Mammary epithelial cell (primary cell): ENCODE measurements at regions not wholly inside any gene's neighbourhood (a gene's known extent, or its start where the extent isn't known, plus 50 kb on each side); places are given as distances from the start of the nearest gene placed in this dataset.

ENCODE experiments used
- CTCF ChIP-seq, 2 donors: IDR thresholded peaks in 1 of 2; conservative IDR thresholded peaks in 1 of 2; 2 replicates each; pipeline ENCODE4 v1.5.1; 2011 to 2012; ENCODE audit warnings: inconsistent platforms in 2 of 2, low read length in 2 of 2, mild to moderate bottlenecking in 2 of 2, control low read depth in 1 of 2, low read depth in 1 of 2; ENCODE audit not compliant: insufficient read depth in 1 of 2; ENCODE audit errors: extremely low read depth in 1 of 2
- EZH2 ChIP-seq: IDR thresholded peaks from 2 replicates; pipeline ENCODE4 v1.6.1; 2012; ENCODE audit warnings: low read length, inconsistent platforms, borderline replicate concordance

DNA sequence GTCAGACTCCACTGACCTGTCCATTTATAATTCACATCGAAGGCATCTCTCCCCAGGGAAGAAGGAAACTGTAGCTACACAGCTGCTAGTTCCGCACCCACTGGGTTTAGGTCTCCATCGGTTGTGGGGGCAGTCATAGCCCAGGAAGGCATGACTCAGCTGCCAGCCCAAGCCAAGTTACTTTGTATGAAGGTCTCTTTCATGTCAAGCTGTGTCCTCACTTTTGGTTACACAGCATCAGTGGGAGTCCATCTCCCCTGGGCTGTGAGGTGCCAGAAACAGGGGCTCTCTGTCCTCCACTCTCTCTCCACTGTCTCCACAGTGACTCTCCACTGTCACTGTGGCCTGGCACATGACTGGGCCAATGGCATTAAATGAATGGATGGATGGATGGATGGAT lies 585.2 kb downstream of the BRD1 start:
- TF ChIP-seq CTCF (conservative IDR thresholded peaks at IDR 0.05 in 1 of 2, IDR thresholded peaks at IDR 0.05 in 1 of 2; ENCODE audit: extremely low read depth in 1 of 2, insufficient read depth in 1 of 2, low read depth in 1 of 2, low read length in 2 of 2) (no peak), EZH2 (no peak)
